Right lobe of liver (tissue), 6 donors: ENCODE measurements at regions not wholly inside any gene's neighbourhood (a gene's known extent, or its start where the extent isn't known, plus 50 kb on each side); places are given as distances from the start of the nearest gene placed in this dataset.

Source experiments
- ATAC-seq, 4 donors: fragments of 200-7000 bp; cut with Tn5 transposase; one replicate each; pipeline ENCODE4 v1.9.1; 2020; ENCODE audit warnings: mild to moderate bottlenecking in 4 of 4, moderate library complexity in 4 of 4
- DNase-seq, 3 donors: peaks; one replicate each; pipeline ENCODE4 v3.0.0-alpha.2; 2020
- H3K27ac ChIP-seq, 3 donors: fragments of 200-600 bp; one replicate each; pipeline ENCODE4 v1.8.0; 2022
- H3K27me3 ChIP-seq, 2 donors: fragments of 200-600 bp; one replicate each; pipeline ENCODE4 v1.8.0; 2022
- H3K36me3 ChIP-seq, 4 donors: fragments of 200-600 bp; sonication (generic) in 1 of 4; one replicate each; pipeline versions ENCODE4 v1.5.1 to v1.8.0; 2017 to 2022; ENCODE audit warnings: control low read depth in 1 of 4
- H3K4me1 ChIP-seq, 4 donors: fragments of 200-600 bp; sonication (generic) in 1 of 4; one replicate each; pipeline versions ENCODE4 v1.5.1 to v1.8.0; 2017 to 2022; ENCODE audit warnings: control low read depth in 1 of 4
- H3K4me3 ChIP-seq, 3 donors: fragments of 200-600 bp; one replicate each; pipeline ENCODE4 v1.8.0; 2022
- H3K9me3 ChIP-seq, 4 donors: fragments of 200-600 bp; sonication (generic) in 1 of 4; one replicate each; pipeline versions ENCODE4 v1.5.1 to v1.8.0; 2017 to 2022; ENCODE audit warnings: control low read depth in 1 of 4
- POLR2A ChIP-seq: fragments of 450-650 bp; IDR thresholded peaks from one replicate; pipeline ENCODE4 v1.6.1; 2017; ENCODE audit warnings: antibody characterized with exemption, mild to moderate bottlenecking
- WGBS: methylation state at CpG from one replicate; pipeline ENCODE4 v1.1.6; 2018; ENCODE audit warnings: low coverage, low lambda C conversion rate; ENCODE audit not compliant: insufficient coverage; ENCODE audit errors: missing lambda C conversion rate; 5-methylcytosine and 5-hydroxymethylcytosine counted together
- intact Hi-C, 2 donors: fragments of 100-400 bp; cut with DNase I; formaldehyde crosslinking; loops; one replicate each; pipeline versions ENCODE4 v1.11.2 to v1.14.1; 2022
- TF ChIP-seq, protein P1 (sequence below), 4 donors: fragments of 200-600 bp in 3 of 4; fragments of 450-650 bp in 1 of 4; IDR thresholded peaks; one replicate each; pipeline versions ENCODE4 v1.5.1 to v1.8.0; 2016 to 2022; ENCODE audit warnings: antibody characterized with exemption in 4 of 4, mild to moderate bottlenecking in 2 of 4
- donor health status: DM: no; HTN: yes; CAD: no.
- donor health status: DM: no; HTN: no; CAD: no.
- donor health status: DM: no; HTN: no; CAD: no.
- donor health status: DM: no; HTN: yes; CAD: no.
- donor health status: DM: no; HTN: yes; CAD: no.

DNA sequence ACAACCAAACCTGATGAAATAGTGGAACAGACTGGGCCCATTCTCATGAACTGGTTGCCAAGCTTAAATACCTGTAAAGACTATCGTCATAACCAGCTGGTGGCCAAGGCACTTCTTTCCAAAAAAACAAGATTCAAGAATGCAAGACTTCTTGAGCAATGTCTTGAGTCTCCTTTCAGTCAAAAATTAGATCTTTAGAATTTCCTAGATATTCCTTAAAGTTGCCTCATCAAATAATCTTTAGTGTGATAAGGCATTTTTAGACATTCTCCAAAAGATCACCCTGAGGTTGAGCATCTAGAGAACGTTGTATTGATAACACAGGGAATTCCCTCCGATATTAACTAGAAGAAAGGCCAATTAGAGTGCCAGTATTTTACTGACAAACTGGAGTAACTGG lies 236.4 kb upstream of the MEX3C start:
- ATAC-seq (no peak), DNase-seq (no peak)
- Histone ChIP-seq H3K27ac (no peak overlapping the region), H3K27me3 (peaks cover 0 to 8% of the 10 kb centered on the region in 2 donors), H3K9me3 (no peaks in the 10 kb centered on the region), H3K4me3 (no peak overlapping the region), H3K36me3 (no peaks in the 10 kb centered on the region), H3K4me1 (no peaks in the 10 kb centered on the region)
- WGBS = 51% methylated on average over 3 of the region's 3 CpGs
- intact Hi-C loops = no loop called here
- TF ChIP-seq, protein P1, sequence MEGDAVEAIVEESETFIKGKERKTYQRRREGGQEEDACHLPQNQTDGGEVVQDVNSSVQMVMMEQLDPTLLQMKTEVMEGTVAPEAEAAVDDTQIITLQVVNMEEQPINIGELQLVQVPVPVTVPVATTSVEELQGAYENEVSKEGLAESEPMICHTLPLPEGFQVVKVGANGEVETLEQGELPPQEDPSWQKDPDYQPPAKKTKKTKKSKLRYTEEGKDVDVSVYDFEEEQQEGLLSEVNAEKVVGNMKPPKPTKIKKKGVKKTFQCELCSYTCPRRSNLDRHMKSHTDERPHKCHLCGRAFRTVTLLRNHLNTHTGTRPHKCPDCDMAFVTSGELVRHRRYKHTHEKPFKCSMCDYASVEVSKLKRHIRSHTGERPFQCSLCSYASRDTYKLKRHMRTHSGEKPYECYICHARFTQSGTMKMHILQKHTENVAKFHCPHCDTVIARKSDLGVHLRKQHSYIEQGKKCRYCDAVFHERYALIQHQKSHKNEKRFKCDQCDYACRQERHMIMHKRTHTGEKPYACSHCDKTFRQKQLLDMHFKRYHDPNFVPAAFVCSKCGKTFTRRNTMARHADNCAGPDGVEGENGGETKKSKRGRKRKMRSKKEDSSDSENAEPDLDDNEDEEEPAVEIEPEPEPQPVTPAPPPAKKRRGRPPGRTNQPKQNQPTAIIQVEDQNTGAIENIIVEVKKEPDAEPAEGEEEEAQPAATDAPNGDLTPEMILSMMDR (IDR thresholded peaks at IDR 0.05) = no peak
- no peak for TF ChIP-seq POLR2A

GRCh38 chr18:51437280-51438271 lies 240.1 kb upstream of the MEX3C start:
- ATAC-seq (no peak), DNase-seq (no peak)
- TF ChIP-seq, protein P1 (IDR thresholded peaks at IDR 0.05) = no peak
- TF ChIP-seq POLR2A = no peak
- no peak overlapping the region for H3K27ac ChIP-seq
- WGBS = 31% methylated on average over 10 of the region's 13 CpGs
- intact Hi-C loops = no loop called here
- H3K4me3 ChIP-seq = no peak overlapping the region
- peaks cover 0 to 8% of the 10 kb centered on the region in 2 donors for H3K27me3 ChIP-seq
- H3K4me1 ChIP-seq = no peaks in the 10 kb centered on the region
- H3K36me3 ChIP-seq = no peaks in the 10 kb centered on the region
- H3K9me3 ChIP-seq = no peaks in the 10 kb centered on the region

- no peak overlapping the region for H3K27ac ChIP-seq
- DNase-seq = no peak
- no peaks in the 10 kb centered on the region for H3K36me3 ChIP-seq
- no peak overlapping the region for H3K4me3 ChIP-seq
- peaks cover 0 to 8% of the 10 kb centered on the region in 2 donors for H3K27me3 ChIP-seq
- no peaks in the 10 kb centered on the region for H3K9me3 ChIP-seq
- intact Hi-C loops = no loop called here
- no peak for TF ChIP-seq POLR2A
- TF ChIP-seq, protein P1 (IDR thresholded peaks at IDR 0.05) = no peak
- no peak for ATAC-seq
- H3K4me1 ChIP-seq = no peaks in the 10 kb centered on the region
Measured at GRCh38 chr18:51438797-51439350, 241.4 kb upstream of the MEX3C start.

DNA sequence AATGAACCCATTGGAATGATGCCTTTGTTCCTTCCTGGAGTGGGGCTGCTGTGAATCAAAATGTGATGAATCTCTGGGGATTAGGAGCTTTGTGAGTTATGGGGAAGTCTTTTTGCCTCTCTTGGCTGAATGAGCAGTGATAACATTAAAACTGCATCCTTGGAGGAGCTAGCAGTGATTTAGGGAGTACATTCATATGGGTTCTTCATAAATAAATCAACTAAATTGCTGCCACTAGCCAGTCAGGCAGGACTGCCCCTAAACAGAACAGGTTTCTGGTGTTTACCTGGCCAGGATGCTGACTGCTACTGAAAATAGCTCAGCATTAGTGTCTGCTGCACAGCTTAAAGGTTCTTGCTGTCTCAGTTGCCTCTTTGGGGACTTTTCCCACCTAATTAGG lies 244.5 kb upstream of the MEX3C start:
- H3K36me3 ChIP-seq = no peaks in the 10 kb centered on the region
- ATAC-seq (no peak), DNase-seq (no peak)
- intact Hi-C loops = no loop called here
- H3K27ac ChIP-seq = no peak overlapping the region
- no peaks in the 10 kb centered on the region for H3K4me1 ChIP-seq
- no peaks in the 10 kb centered on the region for H3K9me3 ChIP-seq
- no peaks in the 10 kb centered on the region for H3K27me3 ChIP-seq
- H3K4me3 ChIP-seq = no peak overlapping the region
- no peak for TF ChIP-seq POLR2A
- TF ChIP-seq, protein P1 (IDR thresholded peaks at IDR 0.05) = no peak
